Activated CD8-positive, alpha-beta memory T cell treated with anti-CD3 and anti-CD28 coated beads, Interleukin-2, amount 50 U/mL, for 24 hours (primary cell): ENCODE measurements at regions not wholly inside any gene's neighbourhood (a gene's known extent, or its start where the extent isn't known, plus 50 kb on each side); places are given as distances from the start of the nearest gene placed in this dataset.

Experiments
- DNase-seq: peaks from one replicate; pipeline ENCODE4 v3.0.0-alpha.2; 2020; ENCODE audit errors: extremely low read depth

DNA sequence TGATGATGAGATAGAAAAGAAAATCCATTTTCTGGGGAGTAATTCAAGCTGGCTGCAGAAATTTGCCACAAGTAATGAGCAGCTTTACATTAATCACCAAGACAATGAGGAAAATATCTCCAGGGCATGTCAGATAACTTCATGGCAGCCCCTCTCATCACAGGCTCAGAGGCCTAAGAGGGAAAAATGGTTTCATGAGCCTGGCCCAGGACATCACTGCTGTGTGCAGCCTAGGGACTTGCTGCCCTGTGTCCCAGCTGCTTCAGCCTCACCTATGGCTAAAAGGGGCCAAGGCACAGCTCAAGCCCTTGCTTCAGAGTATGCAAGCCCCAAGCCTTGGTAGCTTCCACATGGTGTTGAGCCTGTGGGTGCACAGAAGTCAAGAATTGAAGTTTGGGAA, 161.7 kb downstream of the OPA1 start:
- DNase-seq = no peak

DNA sequence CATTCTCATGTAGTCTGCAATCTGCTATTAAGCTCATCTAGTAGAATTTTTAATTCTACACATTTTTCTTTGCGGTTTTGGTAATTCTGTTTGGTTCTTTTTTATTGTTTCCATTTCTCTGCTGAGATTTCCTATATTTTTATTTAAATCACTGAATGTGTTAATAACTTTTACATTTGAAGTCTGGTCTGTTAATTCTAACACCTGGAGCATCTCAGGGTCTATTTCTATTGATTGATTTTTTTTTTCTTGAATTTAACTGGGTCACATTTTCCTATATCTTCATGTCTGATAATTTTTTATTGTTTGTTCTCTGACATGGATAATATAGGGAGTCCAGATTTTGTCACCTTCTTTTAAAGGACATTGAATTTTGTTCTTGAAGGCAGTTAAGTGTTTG, 163.5 kb downstream of the OPA1 start:
- no peak for DNase-seq

DNA sequence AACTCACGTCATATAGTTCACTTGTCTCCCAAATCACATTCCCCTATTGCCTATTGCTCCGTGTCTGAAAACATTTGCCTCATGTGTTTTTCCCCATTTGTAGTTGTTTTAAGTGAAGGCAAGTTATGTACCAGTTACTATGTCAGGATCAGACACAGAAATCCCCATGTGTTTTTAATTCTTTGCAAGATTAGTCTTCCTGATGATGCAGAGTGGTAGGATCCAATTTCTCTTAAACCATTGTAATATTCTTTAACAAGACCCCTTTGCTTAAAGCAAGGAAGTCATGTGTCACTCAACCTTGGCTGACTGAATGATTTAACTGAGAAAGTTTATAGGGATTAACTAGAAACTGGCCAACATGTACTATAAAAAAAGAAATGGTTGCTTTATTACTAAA, 164.4 kb downstream of the OPA1 start:
- no peak for DNase-seq

DNA sequence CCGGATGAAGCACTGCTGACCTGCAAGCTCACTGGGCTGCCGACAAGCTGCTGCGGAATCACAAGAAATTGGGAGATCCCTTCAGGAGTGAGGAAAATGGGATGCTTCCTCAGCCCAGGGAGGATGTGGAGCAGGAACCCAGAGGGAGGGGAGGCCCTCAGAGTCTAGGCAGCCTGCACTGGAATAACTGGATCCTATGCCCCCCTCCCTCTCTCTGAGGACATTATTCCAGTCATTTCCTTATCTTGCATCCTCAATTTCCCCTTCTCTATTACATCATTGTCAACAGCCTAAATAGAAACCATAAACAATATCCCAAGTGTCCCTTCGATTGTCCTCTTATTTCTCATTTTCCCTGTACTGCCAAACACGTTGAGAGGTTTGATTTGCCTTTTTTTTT, 169.0 kb downstream of the OPA1 start:
- no peak for DNase-seq

DNA sequence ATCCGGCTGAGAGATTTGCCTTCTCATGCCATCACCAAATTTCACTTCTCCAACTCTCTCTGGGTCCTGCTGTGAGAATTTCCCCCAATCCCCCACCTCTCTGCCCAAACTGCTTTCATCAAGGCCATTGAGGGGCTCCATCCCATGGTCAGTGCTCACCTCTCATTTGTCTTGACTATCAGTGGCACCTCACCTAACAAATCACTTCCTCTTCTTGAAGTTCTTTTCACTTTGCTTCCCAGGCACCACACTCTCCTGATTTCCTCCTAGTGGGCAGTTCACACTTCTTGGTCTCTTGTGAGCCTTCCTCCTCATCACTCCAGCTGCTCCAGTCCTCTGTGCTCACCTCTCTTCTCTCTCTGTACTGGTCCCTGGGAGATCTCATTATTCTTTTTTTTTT, 169.6 kb downstream of the OPA1 start:
- DNase-seq = no peak

DNA sequence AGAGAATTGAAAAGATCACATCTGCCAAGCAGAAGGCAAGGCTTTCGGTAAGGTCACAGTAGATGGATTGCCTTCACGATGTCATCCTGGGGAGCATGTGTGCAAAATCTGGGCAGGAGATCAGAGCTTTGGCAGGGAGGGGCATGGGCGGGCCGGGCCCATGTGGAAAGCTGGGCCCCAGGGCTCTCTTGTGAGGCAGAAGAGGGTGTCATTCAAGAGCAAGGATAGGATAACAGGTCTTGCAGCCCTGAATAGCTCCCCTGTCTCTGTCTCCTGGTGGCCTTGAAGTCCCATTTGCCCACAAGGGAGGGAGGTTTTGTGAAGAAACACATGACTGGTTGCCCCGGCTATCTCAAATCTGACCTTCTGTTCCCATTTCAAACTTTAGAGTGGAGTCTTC, 172.0 kb downstream of the OPA1 start:
- no peak for DNase-seq

DNA sequence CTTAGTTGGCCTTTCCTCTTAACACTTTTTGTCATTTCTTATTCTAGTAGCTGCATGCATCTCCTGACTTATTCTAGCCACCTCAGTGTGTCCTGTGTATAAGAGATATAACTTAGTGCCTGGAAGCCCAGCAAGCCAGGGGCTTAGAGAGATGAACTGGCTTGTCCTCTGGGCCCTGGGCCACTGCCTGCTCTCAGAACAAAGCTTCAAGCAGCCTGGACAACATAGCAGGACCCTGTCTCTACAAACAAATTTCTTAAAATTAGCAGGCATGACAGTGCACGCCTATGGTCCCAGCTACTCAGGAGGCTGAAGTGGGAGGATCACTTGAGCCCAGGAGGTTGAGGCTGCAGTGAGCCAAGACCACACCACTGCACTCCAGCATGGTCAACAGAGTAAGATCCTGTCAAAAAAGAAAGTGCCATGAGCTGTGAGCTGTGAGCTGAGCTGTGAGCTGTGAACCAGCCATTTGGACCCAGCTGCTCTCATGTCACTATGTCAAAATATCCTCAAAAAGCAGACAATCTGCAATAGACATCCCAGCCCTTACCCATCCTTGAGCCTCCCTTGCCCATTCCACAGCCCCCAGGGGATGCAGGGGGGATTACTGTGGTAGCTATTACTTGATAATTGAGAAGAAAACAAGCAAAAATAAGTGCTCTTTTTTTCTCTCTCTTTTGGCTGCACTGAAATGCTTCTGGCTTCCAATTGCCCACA, 174.5 kb downstream of the OPA1 start:
- no peak for DNase-seq

DNA sequence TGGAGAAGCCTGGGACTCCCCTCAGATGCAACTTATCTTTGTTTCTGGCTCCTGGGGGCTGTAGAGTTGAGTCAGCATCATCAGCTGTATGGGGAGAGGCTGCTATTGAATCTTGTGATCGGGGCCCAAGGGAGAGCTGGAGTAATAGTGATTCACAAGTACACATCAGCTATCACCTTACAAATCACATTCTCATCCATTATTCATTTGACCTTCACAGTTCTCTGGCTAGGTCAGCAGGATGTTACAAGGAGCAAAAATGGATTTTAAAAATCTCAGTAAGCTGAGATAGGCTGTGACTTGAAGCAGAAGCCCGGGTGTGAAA, 175.0 kb downstream of the OPA1 start:
- DNase-seq = no peak

DNA sequence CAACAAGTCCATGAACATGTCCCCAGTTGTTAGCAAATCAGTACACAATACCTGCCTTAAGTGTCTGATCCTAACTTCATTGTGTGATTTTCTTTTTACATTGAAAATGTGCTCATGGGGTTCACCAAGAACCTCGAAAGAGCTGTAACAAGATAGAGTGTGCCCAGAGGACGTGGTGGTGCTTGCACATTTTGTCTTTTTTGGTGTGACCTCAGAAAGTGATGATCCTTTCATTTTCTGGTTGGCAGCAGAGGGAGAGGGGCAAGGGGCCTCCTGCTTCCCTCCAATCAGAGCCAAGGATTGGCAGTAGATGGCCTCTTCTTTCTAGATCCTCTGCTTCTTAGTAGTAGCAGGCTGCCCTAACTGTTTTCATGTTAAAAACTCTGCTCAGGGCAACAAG, 176.4 kb downstream of the OPA1 start:
- no peak for DNase-seq

DNA sequence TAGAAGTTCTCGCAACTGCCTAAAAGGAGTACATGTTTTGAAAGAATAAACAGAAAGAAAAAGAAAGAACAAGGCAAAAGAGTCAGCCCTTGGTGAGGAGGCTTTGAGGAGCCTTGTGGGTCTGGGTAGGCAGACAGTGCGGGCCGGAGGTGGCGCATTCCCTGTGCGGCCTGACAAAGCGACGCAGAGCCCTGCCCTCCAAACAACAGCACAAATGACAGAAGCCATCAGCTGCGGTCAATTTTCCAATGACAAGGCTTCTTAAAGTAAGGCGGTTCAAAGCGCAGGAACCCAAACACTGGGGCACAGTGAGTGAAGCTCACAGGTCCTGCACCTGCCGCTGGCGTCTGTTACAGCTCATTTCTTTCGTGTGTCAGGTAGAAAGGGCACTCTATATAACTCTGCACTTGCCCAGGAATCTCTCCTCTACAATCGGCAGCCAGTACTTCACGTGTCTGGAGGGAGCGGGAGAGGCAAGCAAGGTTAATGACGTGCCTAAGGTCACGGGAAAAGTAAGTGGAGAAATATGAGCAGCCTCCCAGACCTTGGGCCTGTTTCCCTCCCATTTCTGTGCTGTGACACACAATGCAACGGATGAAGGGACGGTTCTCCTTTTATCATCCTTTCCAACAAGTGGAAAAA, 178.1 kb downstream of the OPA1 start:
- DNase-seq = no peak

DNA sequence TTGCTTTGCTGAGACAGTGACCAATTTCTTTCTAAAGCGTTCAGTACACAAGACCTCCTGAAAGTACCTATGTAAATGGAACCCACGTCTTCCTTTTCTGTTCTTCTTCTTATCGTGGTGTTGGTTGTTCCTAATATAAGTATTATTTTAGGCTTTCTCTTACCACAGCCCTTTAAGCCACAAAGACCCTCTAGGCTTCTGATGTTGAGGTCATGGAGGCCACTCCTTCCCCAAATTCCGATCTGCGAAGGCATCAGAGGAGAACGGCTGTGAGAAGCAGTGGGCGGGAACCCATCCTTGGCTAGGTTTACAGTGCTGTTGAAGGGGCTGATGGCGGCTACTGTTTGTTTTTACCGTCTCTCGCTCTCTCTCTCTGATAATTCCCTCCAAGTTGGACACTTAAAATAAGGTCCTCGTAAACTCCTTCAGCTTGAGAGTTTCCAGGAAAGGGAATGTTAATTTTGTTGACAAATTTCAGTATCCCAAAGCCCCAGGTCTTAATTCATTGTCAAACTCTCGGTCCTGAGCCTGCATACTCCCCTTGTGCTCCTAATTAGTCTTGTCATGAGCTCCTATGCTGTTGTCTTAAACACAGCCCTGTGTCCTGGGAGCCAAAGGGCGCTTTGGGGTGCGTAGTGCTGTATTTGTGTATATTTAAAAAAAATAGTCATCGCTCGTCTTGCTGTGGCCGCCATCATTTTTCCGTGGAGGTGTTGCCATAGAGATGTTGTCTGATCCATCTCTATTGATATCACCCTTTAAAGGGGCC, 178.8 kb downstream of the OPA1 start:
- DNase-seq = no peak

DNA sequence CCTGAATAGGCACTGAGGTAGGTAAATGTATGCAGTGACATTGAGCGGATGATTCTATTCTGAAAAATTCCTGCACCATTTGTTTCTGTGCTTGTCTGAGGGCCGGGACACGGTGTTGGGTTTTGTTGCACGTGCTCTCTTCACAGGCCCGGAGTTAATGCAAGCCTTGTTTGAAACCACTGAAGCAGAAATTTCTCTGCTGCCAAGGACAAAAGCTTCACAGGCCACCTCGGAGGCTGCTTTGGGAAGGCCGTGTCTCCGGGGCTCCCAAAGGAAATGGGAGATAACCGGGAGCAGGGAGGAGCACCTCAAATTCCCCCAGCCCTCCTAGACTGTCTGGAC, 179.4 kb downstream of the OPA1 start:
- no peak for DNase-seq

DNA sequence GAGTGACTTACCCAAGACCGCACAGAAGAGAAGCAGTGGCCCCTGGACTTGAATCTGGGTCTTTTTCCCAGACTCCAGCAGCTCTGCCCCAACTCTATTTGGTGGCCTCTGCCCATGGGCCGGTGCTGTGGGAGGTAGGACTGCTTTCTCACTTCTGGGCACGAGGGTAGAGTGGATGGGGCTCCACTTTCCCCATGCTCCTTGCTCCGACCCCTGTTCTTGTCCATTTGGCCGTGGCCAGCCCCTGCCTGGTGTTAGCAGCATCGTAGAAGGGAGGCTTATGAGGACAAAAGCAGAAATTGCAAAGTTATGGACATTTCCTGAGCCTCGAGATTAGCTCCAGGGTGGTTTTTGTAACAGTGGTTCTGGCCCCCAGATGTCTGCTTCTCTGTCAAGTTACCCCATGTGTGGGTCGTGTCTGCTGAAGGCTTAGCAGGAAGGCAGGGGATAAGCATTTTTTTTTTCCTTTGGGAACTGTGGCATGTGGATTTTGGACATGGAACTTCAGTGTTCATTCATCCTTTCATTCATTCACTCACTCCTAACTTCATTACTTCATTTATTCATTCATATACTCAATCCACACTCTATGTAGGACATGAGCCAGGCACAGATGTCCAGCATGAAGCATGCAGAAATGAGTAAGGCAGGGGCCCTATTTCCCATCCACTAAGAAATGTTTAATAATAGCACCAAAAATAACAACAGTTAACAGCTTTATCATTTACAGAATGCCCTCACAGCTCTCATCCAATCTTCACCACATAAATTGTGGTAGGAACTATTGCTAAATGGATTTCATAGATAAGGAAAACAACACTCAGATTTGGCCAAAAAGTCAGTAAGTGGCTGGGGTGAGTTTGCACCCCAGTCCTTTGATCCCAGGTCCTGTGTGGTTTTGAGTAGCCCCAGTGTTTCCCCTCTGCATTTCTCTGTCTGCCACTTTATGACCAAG, 180.5 kb downstream of the OPA1 start:
- DNase-seq = no peak

DNA sequence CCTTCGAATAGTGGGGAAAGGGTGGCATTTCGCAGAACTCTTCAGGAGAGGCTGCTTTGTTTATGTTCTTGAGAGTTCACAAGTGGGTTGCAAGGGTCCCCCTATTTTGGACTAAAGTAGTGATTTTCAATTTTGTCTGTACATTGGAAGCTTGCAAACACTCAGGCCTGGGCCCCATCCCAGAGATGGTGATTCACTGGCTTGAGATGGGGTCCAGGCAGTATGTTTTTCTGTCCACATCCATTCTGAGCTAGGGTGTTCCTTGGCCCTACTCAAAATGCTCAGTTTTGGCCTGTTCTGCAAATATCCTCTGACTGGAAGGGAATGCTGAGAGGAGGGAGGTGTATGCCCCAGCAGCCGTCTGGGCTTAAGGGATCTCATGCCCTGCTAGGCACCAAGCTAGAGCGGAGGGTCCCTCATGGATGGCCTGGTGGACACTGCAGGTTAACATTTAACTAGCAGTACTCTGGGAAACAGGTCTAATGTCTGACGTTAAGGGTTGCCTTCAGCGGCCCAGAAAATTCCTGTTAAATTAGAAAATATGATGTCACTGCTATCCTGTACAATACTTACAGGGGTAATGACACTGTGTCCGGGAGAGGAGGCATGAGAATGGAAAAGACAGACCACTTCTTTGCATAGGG, 181.4 kb downstream of the OPA1 start:
- DNase-seq = no peak

DNA sequence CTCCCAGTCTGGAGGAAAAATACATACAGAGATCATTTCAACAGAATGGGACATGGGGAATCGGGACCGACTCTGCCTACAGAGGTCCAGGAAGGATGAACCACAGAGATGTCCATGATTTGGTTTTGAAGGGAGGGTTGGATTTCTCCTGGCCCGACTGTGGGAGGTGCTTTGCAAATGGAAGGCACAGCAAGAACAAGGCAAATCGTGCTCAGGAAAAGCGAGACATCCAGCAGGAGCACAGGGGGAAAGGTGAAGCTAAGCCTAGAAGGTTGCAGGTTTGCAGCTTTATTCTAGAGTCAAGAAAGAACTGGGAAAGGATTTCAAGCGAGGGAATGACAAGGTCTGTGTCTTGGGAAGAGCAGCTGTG, 181.9 kb downstream of the OPA1 start:
- DNase-seq = no peak

DNA sequence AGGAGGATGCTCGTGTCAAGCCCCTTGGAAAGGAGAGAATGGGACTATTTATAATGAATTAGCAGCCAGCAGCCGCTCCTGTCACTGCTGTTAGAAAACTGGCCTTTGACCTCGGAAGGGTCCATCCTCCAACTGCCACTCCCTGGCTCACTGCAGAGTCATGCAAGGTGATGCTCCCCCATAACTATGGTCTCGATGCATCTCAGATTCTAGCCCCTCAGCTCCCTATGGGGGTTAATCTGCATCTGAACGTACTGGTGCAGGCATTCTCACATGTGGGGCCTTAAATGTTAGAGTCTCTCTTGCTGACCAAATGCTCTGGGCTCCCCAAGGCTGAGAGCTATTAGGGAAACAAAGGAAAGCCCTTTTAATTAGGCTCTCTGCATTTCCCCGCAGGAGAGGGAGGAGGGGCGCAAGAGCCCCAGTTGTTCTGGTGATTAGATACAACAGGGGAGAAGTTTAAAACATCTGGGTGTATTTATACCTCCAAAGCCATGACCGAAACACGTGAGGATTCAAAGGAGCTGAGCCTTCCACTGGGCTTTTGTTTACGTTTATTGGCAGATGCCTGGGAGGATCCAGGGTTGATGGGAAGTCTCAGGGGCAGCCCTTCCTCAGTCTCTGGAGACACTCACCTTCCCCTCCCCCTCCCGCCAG, 182.5 kb downstream of the OPA1 start:
- DNase-seq = no peak

DNA sequence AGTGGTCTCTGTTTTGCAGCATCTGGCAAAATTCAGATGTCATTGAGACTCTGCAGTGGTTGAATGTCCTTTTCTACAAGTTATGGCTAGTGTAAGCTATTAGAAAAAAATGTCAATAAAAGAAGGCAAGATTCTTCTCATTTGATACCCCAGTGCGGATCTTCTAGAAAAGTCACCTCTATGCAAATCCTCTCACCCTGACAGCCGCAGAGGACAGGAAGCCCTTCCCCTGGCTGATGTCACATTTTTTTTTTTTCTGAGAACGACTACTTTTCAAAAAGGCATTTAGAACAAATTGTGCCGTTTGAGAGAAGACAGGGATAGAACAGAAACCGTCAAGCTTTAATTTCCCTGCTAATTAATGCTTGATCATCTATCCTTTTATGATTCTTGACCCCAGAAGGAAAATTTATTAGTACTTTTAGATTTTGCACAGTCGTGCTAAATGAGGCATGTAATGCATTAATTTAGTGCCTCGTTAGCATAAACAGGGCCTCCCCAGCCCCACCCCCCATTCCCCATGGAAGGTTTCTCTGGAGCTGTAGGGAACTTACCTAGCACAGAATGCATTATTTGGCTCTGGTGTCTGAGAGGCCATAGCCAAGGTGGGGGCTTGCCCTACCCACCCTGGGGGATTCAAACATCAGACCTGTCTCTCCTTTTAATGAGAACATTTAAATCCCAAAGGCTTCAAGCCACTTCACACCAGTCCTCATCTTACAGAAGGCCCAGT, 183.8 kb downstream of the OPA1 start:
- DNase-seq = no peak

DNA sequence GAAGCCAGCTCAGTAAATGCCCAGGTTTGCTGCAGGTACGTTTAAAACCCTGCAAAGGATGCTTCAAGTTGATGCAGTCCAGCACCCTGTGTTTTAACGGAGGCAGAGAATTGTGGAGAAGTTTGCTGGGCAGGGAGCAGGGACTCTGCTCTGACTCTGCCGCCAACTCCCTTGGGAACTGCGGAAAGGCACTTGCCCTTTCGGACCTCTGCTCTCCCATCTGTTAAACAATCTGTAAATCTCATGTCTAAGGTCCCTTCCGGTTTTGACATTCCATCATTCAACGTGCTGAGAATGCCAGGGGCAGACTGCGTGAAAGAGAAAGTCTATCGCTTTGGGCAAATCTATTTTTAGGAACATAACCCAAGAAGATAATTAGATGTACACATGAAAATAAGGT, 184.5 kb downstream of the OPA1 start:
- no peak for DNase-seq

DNA sequence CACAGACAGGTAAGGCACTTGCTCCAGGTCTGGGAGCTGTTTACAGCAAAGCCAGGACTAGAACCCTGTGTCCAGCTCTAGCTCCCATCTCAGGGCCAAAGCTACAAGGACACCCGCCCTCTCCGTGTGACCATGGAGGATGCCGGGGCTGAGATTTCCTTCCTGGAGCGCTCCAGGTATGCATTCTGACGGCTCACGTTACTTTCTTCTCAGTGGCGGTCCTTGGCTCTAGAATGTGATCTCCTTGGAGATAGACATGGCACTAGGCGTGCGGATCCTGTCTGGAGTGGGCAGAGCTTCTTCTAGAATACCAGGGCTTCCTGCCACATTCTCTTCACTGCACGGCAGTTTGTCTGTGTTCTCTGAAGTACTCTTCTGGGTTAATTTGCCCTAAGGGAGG, 185.7 kb downstream of the OPA1 start:
- DNase-seq = no peak

DNA sequence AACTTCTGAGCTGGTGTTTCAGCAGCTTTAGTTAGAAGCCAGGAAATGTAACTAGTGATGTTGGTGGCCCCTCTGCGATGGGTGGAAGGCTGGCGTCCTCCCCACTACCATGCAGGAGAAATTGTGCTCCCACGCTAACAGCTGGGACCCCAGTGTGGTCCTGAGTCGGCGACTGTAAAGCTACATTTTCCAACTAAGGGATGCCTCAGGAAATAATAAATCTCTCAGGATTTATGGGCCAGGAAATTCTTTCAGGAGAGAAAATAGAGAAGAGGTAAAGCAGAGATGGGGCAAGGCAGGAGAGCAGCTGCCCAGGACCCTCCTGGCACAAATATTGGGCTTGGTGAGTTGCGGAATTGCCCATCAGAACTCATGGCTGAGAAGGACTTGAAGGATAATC, 186.9 kb downstream of the OPA1 start:
- no peak for DNase-seq

DNA sequence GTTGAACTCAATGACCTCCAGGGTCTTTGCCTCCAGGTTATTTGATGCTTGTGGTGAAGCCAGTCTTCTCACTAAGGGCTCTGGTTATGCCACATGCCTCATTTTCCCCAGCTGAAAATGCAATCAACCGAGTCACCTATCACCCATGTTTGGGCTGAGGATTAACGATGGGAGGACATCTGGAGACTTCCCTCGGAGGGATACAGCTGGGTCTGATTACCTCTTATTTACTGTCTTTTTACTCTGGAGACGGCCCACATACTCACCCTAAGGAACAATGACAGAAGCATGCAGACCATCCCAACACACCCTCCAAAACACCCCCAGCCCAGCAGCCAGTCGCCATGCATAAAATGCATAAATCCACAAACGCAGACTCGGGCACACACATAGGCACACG, 187.4 kb downstream of the OPA1 start:
- DNase-seq = no peak
